Activated CD4-positive, alpha-beta T cell treated with anti-CD3 and anti-CD28 coated beads, Interleukin-2, amount 50 U/mL, for 4 hours (primary cell): ENCODE measurements at regions not wholly inside any gene's neighbourhood (a gene's known extent, or its start where the extent isn't known, plus 50 kb on each side); places are given as distances from the start of the nearest gene placed in this dataset.

ENCODE experiments used
- DNase-seq, 2 experiments: peaks; one replicate each; pipeline ENCODE4 v3.0.0-alpha.2; 2020

DNA sequence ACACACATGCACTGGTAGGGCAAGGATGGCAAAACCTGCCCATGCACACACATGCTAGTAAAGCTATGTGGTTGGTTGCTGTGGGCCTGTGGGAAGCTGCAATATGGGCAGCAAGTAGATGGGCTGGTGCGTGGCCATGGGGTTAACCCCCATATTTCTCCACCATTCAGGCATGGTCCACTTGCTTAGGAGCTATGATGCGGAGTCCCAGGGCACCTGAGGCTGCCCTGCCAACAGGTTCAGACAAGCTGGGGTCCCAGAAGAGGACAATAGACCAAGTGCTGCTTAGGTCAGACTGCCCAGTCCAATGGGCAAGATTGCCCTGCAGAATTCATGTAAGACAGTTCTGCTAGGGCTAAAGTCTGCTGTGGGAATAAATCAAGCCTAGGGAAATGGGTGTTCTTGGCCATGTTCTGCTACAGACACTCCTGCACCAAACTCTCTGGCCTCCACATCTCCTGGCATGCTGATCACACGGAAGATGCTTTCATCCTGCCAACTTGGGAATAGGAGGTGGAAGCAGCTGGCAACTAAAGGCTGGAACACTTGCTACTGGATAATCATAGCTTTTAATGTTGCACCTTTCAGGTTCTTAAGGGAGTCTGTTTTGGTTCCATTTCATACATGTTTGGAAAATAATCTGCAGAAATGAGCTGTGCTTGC, 646.3 kb upstream of the SLITRK1 start:
- no peak for DNase-seq

DNA sequence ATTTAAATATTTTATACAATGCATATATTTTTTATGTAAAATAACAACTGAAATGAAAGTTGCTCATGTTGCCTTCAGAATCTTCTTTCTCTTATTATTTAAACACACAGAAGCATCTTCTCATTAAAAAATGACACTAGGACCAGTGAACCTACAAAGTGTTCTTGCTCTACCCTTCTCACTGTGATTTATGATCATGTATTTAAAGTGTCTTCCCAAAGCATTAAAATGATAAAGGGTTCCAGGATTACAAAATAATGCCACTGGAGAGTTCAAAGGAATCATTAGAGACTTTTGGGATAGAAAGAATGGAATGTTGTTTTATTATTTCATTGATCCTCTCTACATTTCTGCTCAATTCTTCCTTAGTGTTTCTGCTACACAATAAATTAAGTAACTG, 643.6 kb upstream of the SLITRK1 start:
- DNase-seq, result no peak

DNA sequence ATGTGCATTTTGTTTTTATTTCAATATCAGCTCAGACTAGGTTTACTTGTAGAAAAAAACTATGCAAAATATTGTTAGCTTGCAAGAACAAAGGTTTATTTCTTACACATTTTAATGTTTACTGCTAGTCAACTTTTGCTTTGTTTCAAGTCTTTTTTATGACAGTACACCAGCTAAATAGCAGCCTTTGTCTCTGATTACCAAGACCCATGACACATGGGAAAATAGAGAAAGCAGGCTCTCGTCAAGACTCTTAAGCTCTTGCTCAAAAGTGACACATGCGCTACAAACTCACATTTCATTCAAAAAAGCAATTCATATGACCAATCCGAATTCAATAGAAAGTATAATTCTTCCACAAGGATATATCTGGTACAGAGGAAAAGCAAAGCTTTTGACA, 642.3 kb upstream of the SLITRK1 start:
- DNase-seq, result no peak

DNA sequence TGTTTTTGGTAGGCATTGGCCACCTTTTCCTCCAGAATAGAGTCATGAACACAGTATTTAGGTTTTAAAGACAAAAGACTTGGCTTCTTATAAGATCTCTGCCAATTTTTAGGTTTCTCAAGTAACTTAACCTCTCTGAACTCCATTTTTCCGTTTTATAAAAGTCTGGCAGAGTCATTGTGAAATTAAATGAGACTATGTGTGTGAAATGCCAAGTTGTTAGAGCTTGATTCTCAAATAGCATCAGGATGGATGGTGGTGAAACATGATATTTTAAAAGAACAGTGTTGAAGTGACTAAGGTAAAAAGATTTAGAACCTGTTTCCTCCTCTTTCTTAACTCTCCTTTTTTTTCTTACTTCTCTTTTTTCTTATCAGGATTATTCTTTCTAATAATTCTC, 617.7 kb upstream of the SLITRK1 start:
- no peak for DNase-seq

DNA sequence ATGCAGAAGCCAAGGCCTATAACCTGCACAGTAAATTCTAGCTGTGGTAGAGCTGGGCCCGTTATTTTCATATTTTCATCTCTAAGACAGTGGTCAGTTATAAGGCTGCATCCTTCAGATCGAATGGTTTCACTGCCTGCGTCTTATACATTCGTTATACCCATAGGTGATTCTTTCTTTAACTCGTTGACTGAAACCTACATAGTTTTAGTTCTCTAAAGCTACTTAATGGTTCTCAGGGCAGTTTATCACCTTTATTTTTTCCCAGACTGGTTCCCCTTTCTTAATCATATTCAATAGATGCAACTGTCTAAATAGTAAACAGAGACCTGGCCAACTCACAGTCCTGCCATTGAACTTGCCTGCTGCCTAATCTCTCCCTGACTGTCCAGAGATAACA, 615.3 kb upstream of the SLITRK1 start:
- DNase-seq, result no peak

DNA sequence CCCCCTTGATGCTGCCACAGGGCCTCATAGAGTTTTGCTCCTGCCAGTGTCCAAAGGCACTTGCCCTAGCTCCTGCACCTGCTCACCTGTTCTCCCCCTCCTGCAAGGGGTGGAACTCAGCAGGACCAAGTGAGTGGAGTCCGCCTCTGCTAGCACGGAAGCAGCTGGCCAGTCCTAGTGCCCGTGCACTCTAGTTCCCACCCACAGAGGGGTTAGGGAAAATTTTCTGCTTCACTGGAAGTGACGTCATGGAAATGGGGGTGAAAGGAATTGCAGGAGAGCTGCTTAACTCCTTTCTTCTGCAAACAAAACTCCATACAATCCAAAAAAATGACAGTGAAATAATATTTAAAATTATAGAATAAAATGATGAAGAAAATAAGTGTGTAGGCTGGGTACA, 609.7 kb upstream of the SLITRK1 start:
- no peak for DNase-seq

DNA sequence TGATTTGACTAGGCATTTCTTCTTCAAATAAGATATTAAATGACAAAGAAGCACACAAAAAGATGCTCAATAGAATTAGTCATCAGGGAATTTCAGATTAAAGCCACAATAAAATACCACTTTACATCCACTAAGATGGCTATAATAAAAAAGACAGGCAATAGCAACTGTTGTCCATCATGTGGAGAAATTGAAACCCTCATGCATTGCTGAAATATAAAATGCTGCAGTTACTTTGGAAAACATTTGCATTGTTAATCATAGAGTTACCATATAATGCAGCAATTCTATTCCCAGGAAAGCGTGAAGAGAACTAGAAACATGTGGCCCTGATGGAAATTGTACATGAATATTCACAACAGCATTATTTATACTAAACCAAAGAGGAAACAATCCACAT, 605.5 kb upstream of the SLITRK1 start:
- DNase-seq, result no peak

DNA sequence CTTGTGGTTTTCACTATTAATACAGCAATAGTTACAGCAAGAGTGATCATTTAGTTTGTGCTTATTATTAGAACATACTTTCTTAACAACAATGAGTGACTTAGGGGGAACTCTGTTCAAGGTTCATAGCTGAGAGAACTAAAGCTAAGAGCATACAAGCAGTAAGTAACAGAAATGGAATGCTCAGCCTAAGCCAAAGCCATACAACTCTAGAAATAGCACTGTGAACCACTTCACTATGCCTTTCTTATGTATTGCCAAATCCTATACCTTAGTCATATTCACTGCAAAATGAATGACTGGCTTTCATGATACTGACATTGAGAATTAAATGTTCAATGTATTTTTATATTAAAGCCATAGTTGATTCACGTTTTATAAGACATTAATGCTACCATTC, 599.7 kb upstream of the SLITRK1 start:
- DNase-seq, result no peak

DNA sequence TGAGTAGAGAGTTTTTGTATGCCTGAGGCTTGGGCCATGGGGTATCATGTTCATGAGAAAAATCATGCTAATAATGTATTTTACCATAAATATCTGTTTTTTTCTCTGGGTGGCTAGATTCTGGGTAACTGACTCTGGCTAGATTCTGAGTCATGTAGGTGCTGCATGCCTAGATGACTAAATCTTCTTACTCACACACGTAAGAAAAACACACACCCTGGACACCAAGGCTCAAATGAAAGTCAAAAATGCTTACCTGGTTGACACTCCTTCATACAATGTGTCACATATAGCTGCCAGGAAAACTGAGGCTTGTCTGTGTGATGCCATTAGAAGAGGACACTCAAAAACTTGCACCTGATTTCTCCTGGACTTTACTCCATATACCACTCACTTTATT, 597.4 kb upstream of the SLITRK1 start:
- DNase-seq, result no peak

DNA sequence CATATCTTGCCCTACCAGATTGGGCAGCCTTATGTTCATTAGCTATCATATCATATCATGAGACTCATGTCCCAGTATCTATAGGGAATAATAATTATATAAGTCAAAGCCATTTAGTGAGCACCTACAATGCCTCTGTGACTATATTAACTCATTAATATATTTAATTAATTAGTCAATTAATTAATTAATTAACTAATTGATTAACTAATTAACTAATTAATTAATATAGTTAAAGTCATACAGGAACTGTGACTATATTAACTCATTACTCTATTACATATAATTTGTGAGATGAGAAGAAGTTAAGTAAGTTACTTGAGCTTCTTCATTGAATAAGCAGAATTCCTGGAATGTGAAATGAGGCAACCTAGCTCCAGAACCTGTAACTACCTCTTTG, 588.3 kb upstream of the SLITRK1 start:
- DNase-seq, result no peak

DNA sequence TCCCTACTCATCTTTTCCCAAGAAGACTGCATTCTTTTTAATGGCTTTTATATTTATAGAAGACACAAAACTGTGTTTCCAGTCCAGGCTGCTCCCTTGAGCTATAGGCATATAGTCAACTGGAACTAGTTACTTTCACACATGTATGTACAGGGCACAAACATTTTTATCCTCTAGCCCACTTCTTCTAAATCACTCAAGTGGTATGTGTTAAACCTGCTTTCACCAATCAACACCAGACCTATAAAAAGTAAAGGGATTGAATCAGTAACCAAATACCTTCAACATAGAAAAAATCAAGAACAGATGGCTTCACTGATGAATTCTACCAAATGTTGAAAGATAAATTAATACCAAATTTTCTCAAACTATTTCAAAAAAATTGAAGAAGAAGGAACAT, 584.2 kb upstream of the SLITRK1 start:
- DNase-seq, result no peak

DNA sequence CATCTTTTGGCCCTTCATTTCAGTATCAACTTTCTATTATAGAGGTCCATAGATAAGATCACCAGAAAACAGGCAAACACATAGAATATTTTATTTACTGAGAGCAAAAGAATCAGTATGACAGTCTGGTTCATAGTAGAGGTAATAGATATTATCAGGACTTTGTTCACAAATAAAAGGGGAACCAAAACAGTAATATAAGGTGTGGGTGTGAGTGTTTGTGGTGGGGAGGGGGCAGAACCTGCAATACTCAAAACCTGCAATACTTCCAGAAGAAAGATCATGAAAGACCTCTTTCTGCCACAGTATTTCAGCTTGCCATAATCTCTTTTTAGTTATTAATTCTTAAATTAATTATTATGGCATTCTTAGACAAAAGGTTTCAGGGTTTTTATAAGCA, 578.7 kb upstream of the SLITRK1 start:
- no peak for DNase-seq

DNA sequence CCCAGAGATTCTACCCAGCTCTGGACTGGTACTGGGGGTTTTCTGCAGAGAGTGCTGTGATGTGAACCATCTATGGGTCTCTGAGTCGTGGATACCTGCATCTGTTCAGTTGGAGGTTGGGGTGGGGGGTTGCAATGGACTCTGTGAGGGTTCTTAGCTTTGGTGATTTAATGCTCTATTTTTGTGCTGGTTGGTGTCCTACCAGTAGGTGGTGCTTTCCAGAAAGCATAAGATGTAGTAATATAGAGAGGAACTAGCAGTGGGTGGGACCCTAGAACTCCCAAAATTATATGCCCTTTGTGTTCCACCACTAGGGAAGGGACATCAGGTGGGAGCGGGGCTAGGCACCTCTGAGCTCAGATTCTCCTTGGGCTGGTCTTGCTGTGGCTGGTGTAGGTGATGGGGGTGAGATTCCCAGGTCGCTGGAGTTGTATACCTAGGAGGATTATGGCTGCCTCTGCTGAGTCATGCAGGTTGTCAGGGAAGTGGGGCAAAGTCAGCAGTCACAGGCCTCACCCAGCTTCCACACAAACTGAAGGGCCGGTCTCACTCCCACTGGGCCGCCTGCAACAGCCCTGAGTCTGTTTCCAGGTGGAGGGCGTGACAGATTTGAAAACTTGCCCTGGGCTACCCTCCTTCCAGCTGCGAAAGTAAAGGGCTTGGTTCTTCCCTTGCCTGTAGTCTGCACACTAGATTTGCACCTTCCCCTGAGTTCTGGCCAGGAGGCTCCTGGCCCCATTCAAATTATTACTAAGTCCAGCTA, 573.0 kb upstream of the SLITRK1 start:
- DNase-seq, result no peak

DNA sequence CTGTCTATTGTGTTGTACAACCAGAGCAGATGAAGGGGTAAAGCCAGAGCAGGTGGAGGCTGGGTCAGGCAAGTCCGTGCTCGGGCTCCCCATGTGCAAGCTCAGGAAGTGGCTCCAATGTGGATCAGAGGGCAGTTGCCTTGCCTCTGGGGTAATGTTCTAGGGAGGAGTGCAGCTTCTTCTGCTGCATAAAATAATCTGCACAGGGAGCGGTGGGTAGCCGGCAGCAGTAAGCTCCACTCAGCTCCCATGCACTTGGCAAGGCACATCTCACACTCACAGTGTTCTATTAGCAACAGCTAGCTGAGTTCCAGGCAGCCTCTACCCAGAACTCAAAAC, 565.3 kb upstream of the SLITRK1 start:
- no peak for DNase-seq

DNA sequence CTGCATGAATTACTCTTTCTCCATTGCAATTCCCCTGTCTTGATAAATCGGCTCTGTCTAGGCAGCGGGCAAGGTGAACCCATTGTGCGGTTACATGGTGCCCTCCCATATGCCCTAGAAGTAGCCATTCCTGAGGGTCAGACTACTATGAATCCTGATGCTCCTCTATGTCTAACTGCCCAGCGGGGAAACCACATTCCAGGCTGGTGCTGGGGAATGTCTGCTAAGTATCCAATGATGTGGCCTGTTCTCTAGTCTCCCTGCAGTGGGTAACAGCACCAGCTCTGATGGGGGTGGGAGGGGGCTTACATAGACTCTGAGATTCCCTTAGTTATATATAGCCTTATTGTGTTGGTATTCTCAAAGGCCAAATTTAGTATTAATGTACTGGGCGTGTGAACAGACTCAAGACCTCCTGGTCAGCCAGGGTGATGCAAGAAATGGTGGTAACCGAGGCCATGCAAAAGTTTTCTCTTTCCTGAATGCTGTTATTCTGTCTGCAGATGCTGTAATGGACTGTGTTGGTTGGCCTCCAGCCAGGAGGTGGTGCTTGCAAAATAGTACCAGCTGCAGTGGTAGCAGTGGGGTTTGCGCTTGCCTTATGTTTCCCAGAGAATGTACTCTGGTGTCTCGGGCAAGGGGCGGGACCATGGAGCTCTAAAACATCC, 564.8 kb upstream of the SLITRK1 start:
- no peak for DNase-seq

DNA sequence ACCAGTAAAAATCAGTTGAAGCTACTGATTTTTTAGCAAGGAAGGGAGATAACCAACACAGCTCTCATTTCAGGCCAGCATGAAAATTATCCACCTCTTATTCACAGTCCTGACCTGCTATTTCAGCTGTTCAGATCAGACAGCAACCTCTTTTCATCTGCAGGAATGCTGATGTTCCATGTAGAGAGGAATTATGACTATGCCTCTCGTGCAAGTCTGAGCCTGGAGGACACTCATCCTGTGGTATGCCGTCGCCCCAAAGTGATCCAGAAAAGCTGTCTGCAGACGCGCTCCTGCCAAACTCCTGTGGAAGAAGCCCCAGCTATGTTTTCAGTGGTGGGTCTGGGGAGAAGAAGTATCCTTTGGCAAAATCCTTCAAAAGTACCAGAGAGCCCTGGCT, 563.5 kb upstream of the SLITRK1 start:
- DNase-seq, result no peak

DNA sequence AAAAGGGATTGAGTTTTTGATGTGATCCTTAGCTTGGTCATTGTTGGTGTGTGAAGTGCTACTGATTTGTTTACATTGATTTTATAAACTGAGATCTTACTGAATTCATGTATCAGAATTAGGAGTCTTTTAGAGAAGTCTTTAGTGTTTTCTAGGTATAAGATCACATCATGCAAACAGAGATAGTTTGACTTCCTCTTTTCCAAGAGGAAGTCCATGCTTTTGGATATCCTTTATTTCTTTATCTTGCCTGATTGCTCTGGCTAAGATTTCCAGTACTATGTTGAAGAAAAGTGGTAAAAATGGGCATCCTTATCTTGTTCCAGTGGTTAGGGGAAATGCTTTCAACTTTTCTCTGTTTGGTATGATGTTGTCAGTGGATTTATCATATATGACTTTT, 561.2 kb upstream of the SLITRK1 start:
- no peak for DNase-seq

DNA sequence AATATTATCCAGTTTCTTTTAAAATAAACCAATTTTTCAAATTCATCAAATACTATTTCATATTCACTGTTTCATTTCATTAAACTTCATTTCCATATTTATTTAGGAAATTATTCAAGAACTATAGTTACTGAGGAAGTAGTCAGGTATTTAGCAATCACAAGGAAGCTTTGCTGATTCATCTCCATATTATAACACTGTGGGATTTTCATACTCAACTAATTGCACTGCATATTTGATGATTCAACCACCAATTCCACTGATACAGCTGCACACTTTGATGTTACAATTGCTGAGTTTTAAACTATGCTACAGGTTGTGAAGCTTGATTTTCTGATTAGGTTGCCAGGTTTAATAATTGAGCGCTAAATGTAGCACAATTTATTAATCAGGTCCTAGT, 556.8 kb upstream of the SLITRK1 start:
- no peak for DNase-seq

DNA sequence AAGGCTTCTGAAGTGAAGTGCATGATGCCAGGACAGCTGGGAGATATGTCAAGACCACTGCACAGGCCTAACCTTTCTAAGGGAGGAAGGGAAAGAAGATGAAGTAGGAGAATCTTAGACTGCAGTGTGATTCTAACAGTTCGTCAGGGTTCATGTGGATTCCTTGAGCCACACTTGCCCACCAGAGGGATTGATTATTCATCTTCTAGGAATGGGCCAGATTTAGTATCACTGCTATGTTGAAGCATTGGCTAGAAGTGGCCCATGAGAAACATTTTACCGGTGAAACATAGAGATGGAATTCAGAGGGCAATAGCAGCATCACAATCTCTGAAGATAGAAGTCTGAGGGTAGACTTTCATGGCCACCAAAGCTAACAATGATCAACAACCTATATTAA, 550.8 kb upstream of the SLITRK1 start:
- no peak for DNase-seq

DNA sequence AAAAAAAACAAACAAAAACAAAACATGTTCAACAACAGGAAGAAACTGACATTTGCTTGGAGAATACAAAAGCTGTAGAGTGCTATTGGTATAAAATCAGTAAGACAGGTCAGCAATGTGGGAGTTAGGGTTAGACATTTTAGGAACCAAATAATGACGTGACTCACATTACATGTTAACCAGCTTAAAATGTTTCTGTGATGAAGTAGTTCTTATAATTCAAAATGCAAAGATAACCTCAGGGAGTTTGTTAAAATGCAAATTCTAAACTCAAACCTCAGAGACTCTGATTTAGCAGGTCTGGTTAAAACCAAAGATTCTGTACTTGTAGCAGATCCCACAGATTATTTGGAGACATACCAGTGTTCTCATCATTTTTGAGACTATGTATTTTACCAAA, 549.4 kb upstream of the SLITRK1 start:
- DNase-seq, result no peak

DNA sequence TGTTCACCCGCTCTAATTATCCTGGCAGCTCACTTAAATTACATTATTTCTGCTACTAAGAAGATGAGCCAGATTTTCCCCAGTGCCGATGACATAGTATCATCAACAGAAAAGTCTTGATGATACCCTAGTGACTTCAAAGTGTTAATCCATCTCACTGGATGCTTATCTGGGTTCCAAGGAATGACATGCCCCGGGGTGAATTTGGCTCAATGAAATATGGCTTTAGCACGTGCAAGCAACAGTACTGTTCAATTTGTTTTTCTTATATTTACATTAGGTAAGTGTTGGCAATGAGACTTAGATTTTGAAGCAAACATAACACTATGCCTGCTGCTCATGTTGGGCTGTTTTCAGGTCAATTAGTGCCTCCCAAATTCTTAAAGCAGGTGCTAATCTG, 548.2 kb upstream of the SLITRK1 start:
- DNase-seq, result no peak

DNA sequence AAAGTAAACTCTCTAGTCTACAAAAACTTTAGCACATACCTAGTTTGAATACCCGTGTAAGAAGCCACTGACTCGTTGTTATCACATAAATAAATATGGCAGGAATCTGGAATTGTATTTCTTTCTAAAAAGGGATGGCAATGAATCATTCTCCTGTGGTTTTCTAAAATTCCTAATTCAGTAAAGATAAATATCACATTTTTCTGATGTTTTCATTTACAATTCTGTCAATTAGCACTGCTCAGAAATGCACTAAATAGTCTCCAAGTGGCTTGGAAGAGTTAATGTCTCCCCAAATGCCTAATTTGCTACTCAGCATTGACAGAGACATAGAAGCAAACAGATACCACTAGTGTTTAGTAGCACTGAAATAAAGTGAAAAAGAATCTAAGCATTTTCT, 547.7 kb upstream of the SLITRK1 start:
- DNase-seq, result no peak

DNA sequence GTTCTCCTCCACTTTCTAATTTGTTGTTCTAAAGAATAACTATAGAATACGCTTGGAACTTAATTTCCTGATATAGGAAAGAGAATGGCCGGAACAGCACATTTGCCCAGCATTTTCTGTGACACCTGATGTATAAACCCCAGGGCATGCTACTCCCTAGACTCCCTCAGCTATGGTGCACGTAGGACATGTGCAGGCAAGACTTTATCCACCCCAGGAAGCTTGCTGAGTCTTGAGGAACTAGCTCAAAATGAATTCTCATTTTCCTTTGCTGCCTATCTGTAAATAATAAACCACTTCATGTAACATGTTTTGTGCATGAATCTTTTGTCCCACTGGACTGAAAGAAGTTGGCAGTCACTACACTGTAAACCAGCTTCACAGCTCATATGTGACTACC, 535.8 kb upstream of the SLITRK1 start:
- DNase-seq, result no peak

DNA sequence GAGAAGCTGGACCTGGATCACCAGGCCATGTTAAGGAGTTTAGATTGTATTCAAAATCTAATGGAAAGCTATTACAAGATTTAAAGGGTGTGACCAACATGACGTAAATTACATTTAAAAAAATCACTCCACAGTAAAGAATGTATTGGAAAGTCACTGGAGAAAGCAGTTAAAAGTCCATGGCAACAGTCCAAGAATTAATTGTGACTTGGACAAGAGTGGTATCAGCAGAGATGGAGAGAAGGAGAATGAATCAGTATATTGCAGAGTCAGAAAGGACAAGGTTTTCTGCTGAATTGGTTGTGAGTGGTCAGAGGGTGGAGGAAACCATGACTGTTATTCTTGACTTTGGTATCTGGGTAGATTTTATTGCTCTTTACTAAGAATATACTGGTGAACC, 535.1 kb upstream of the SLITRK1 start:
- no peak for DNase-seq

DNA sequence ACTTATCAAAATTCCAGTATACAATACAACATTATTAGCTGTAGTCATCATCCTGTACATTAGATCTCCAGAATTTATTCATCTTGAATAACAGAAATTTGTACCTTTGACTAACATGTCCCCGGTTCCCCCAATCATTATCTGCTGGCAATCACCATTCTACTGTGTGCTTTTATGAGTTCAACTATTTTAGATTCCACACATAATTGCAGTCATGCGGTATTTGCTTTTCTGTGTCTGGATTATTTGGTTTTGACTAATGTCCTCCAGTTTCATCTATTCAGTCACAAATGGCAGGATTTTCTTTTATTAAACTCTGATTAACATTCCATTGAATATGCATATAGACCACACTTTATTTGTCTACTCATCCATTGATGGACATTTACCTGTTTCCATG, 530.7 kb upstream of the SLITRK1 start:
- DNase-seq, result no peak
